Naive thymus-derived CD4-positive, alpha-beta T cell (primary cell): ENCODE measurements at regions not wholly inside any gene's neighbourhood (a gene's known extent, or its start where the extent isn't known, plus 50 kb on each side); places are given as distances from the start of the nearest gene placed in this dataset.

Source experiments
- ATAC-seq: fragments of 150-1000 bp; cut with Tn5 transposase; 2 replicates; pipeline ENCODE4 v1.10.0; 2021; ENCODE audit warnings: mild to moderate bottlenecking, moderate library complexity
- CTCF ChIA-PET: fragments of 350-600 bp; sonication (Branson Sonifier 250); formaldehyde crosslinking; loops from one replicate; lab custom pipeline; 2021; ENCODE audit warnings: antibody characterized with exemption; lab: Charles Lee
- POLR2A ChIA-PET: fragments of 350-600 bp; sonication (Branson Sonifier 250); formaldehyde crosslinking; loops from one replicate; lab custom pipeline; 2021; ENCODE audit warnings: antibody characterized with exemption, inconsistent platforms; lab: Charles Lee
- DNase-seq, 9 donors: peaks; one replicate each; pipeline versions ENCODE4 v3.0.0 to v3.0.0-alpha.2; 2020 to 2022; ENCODE audit warnings: mixed read lengths in 1 of 9
- H3K27ac ChIP-seq: one replicate; pipeline ENCODE4 v1.7.0; 2013; ENCODE audit warnings: mild to moderate bottlenecking, low read depth, low read length, moderate library complexity
- H3K27me3 ChIP-seq, 2 donors: one replicate each; pipeline ENCODE4 v1.7.0; 2013; ENCODE audit warnings: low read length in 2 of 2, mild to moderate bottlenecking in 2 of 2, moderate library complexity in 2 of 2; ENCODE audit not compliant: control insufficient read depth in 2 of 2, insufficient read depth in 2 of 2
- H3K36me3 ChIP-seq, 3 experiments: 1 replicate in 2 of 3; 2 replicates in 1 of 3; pipeline ENCODE4 v1.7.0; 2013; ENCODE audit warnings: low read length in 3 of 3, mild to moderate bottlenecking in 3 of 3, moderate library complexity in 1 of 3; ENCODE audit not compliant: insufficient read depth in 3 of 3, control insufficient read depth in 2 of 3
- H3K4me1 ChIP-seq, 2 donors: one replicate each; pipeline ENCODE4 v1.7.0; 2013; ENCODE audit warnings: low read length in 2 of 2, mild to moderate bottlenecking in 2 of 2, moderate library complexity in 1 of 2; ENCODE audit not compliant: control insufficient read depth in 2 of 2, insufficient read depth in 2 of 2
- H3K4me3 ChIP-seq: 2 replicates; pipeline ENCODE4 v1.7.0; 2013; ENCODE audit warnings: mild to moderate bottlenecking, low read length
- H3K9me3 ChIP-seq, 3 experiments: 1 replicate in 2 of 3; 2 replicates in 1 of 3; pipeline ENCODE4 v1.7.0; 2013; ENCODE audit warnings: low read length in 3 of 3; ENCODE audit not compliant: control insufficient read depth in 2 of 3
- H3K27ac Mint-ChIP-seq, 9 donors: one replicate each; pipeline ENCODE4 v1.8.0; 2020 to 2022; ENCODE audit warnings: mixed read lengths in 9 of 9, mild to moderate bottlenecking in 8 of 9, moderate library complexity in 5 of 9, inconsistent platforms in 2 of 9
- H3K27me3 Mint-ChIP-seq, 5 donors: one replicate each; pipeline ENCODE4 v1.8.0; 2021 to 2022; ENCODE audit warnings: mixed read lengths in 5 of 5, mild to moderate bottlenecking in 1 of 5
- H3K36me3 Mint-ChIP-seq, 5 donors: one replicate each; pipeline ENCODE4 v1.8.0; 2020 to 2022; ENCODE audit warnings: mixed read lengths in 5 of 5, mild to moderate bottlenecking in 3 of 5, inconsistent platforms in 1 of 5
- H3K4me1 Mint-ChIP-seq, 7 donors: one replicate each; pipeline ENCODE4 v1.8.0; 2020 to 2022; ENCODE audit warnings: mixed read lengths in 7 of 7, mild to moderate bottlenecking in 3 of 7, inconsistent platforms in 1 of 7
- H3K4me3 Mint-ChIP-seq, 10 donors: one replicate each; pipeline ENCODE4 v1.8.0; 2020 to 2022; ENCODE audit warnings: mild to moderate bottlenecking in 10 of 10, mixed read lengths in 10 of 10, moderate library complexity in 6 of 10, inconsistent platforms in 2 of 10
- H3K9me3 Mint-ChIP-seq, 11 donors: one replicate each; pipeline ENCODE4 v1.8.0; 2020 to 2022; ENCODE audit warnings: mixed read lengths in 11 of 11, mild to moderate bottlenecking in 4 of 11, inconsistent platforms in 1 of 11, moderate library complexity in 1 of 11
- intact Hi-C, 2 donors: fragments of 100-400 bp; cut with micrococcal nuclease; formaldehyde crosslinking; loops; one replicate each; pipeline ENCODE4 v1.15.1; 2023

- Mint-ChIP-seq H3K9me3 (no peaks in the 10 kb centered on the region), H3K36me3 (peaks cover 0 to 2% (median 0%) of the 10 kb centered on the region in 5 donors), H3K27ac (no peak overlapping the region), H3K4me1 (peaks cover 0 to 13% (median 2%) of the 10 kb centered on the region in 7 donors), H3K27me3 (peaks cover 0 to 4% (median 0%) of the 10 kb centered on the region in 5 donors), H3K4me3 (no peak overlapping the region)
- POLR2A ChIA-PET, result no interaction called here
- no peak overlapping the region for H3K4me3 ChIP-seq
- ATAC-seq, result no peak
- H3K27ac ChIP-seq, result no peak overlapping the region
- peaks cover 5% of the 10 kb centered on the region in 2 donors for H3K27me3 ChIP-seq
- CTCF ChIA-PET, result interaction anchor here (0.7 kb wide), 1 partner anchor 623 kb away, joined by 3 read pairs; no protein-coding TSS in a partner anchor
- no peaks in the 10 kb centered on the region for H3K36me3 ChIP-seq
- H3K4me1 ChIP-seq, result no peaks in the 10 kb centered on the region
- H3K9me3 ChIP-seq, result no peaks in the 10 kb centered on the region
- intact Hi-C loops, result no loop called here
- no peak for DNase-seq
Measured at GRCh38 chr7:93048136-93048930, 69.4 kb downstream of the SAMD9 start.

DNA sequence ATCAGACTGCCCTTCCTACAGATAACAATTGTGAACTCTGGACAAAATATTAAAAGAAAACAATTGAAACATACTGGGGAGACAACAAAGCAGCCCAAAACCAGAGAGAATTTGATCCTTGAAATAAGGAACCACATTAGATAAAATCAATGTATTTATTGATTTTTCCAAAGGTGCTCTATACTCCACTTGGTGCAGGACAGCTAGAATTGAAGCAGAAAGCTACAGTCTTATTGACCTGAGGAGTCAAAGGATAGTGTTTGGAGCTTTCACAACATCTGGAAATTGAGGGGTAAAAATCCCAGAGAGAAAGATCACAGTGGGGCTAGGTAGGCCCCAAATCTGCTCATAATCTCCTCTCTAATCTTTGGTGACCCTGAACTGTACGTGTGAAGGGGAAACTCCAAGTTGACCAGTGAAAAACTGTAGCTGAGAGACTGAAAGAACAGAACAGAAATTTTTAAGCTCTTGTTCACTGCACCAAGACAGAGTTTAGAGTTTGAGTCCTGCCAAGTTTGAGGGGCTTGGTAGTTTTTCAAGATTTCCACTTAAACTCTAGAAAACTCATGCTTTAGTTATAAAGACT lies 70.2 kb downstream of the SAMD9 start:
- Mint-ChIP-seq H3K4me3 (no peak overlapping the region), H3K36me3 (peaks cover 0 to 2% (median 0%) of the 10 kb centered on the region in 5 donors), H3K4me1 (peaks cover 0 to 11% (median 0%) of the 10 kb centered on the region in 7 donors), H3K9me3 (no peaks in the 10 kb centered on the region), H3K27me3 (peaks cover 0 to 3% (median 0%) of the 10 kb centered on the region in 5 donors), H3K27ac (no peak overlapping the region)
- ChIA-PET POLR2A (no interaction called here), CTCF (interaction anchor here (0.7 kb wide), 1 partner anchor 622 kb away, joined by 3 read pairs; no protein-coding TSS in a partner anchor)
- ATAC-seq, result no peak
- Histone ChIP-seq H3K9me3 (no peaks in the 10 kb centered on the region), H3K36me3 (no peaks in the 10 kb centered on the region), H3K27ac (no peak overlapping the region), H3K27me3 (peaks cover 5% of the 10 kb centered on the region in 2 donors), H3K4me3 (no peak overlapping the region), H3K4me1 (no peaks in the 10 kb centered on the region)
- DNase-seq, result no peak
- intact Hi-C loops, result no loop called here

- ATAC-seq, result no peak
- Mint-ChIP-seq H3K9me3 (no peaks in the 10 kb centered on the region), H3K36me3 (peaks cover 0 to 2% (median 0%) of the 10 kb centered on the region in 5 donors), H3K4me3 (no peak overlapping the region), H3K27ac (no peak overlapping the region), H3K27me3 (peaks cover 0 to 3% (median 0%) of the 10 kb centered on the region in 5 donors), H3K4me1 (peaks cover 0 to 13% (median 0%) of the 10 kb centered on the region in 7 donors)
- intact Hi-C loops, result no loop called here
- Histone ChIP-seq H3K36me3 (no peaks in the 10 kb centered on the region), H3K27ac (no peak overlapping the region), H3K9me3 (no peaks in the 10 kb centered on the region), H3K4me1 (no peaks in the 10 kb centered on the region), H3K4me3 (no peak overlapping the region), H3K27me3 (peaks cover 5% of the 10 kb centered on the region in 2 donors)
- CTCF ChIA-PET, result no interaction called here
- DNase-seq, result no peak
- POLR2A ChIA-PET, result no interaction called here
Measured at GRCh38 chr7:93046641-93047040, 71.1 kb downstream of the SAMD9 start.

- H3K4me1 ChIP-seq, result no peaks in the 10 kb centered on the region
- Mint-ChIP-seq H3K27me3 (peaks cover 0 to 3% (median 0%) of the 10 kb centered on the region in 5 donors), H3K9me3 (no peaks in the 10 kb centered on the region), H3K4me3 (peak overlapping the region in 1 of 10 donors; percentile 8), H3K36me3 (peaks cover 0 to 2% (median 0%) of the 10 kb centered on the region in 5 donors), H3K4me1 (peaks cover 0 to 21% (median 0%) of the 10 kb centered on the region in 7 donors), H3K27ac (no peak overlapping the region)
- H3K27me3 ChIP-seq, result peaks cover 5% of the 10 kb centered on the region in 2 donors
- no peaks in the 10 kb centered on the region for H3K9me3 ChIP-seq
- intact Hi-C loops, result no loop called here
- no peaks in the 10 kb centered on the region for H3K36me3 ChIP-seq
- H3K27ac ChIP-seq, result no peak overlapping the region
- ChIA-PET POLR2A (no interaction called here), CTCF (interaction anchor here (0.5 to 0.7 kb wide), 2 partner anchors 621 to 624 kb away, joined by 3 read pairs; no protein-coding TSS in a partner anchor)
- H3K4me3 ChIP-seq, result no peak overlapping the region
- ATAC-seq (no peak), DNase-seq (no peak)
Measured at GRCh38 chr7:93044147-93044810, 73.5 kb downstream of the SAMD9 start.

DNA sequence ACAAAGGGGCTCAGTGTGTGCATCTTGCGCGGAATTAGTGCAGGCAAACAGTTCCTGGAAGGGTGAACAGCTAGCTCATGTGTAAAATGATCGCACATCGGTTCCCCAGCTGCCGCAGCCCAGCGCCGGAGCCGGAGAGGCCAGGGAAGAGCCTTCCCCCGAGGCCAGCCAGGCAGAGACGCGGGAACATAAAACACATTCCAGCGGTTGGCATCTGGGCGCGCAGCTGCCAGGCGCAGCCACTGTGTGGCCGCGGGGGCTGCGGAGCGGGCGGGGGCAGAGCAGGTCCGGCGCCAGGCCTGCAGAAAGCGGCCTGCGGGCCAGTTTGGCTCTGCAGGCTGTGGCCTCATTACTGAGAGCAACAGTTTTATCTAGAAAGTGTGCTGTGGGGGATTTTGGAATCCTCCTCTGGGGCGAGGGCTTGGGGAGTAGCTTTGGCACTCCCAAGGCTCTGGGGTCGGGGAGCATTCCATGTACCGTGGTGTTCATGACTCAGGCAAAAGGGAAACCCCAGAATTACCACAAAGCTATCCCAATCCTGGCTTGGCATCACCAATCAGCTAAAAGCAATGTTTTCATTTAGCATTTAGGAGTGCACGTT lies 74.3 kb downstream of the SAMD9 start:
- ATAC-seq (no peak), DNase-seq (no peak)
- POLR2A ChIA-PET, result no interaction called here
- Histone ChIP-seq H3K27me3 (peaks cover 5% of the 10 kb centered on the region in 2 donors), H3K4me3 (no peak overlapping the region), H3K4me1 (no peaks in the 10 kb centered on the region), H3K9me3 (no peaks in the 10 kb centered on the region), H3K36me3 (no peaks in the 10 kb centered on the region), H3K27ac (no peak overlapping the region)
- Mint-ChIP-seq H3K9me3 (no peaks in the 10 kb centered on the region), H3K27ac (no peak overlapping the region), H3K4me3 (peak overlapping the region in 1 of 10 donors; percentile 8), H3K4me1 (peaks cover 0 to 23% (median 0%) of the 10 kb centered on the region in 7 donors), H3K27me3 (peaks cover 0 to under 1% (median 0%) of the 10 kb centered on the region in 5 donors), H3K36me3 (peaks cover 0 to 3% (median 0%) of the 10 kb centered on the region in 5 donors)
- CTCF ChIA-PET, result no interaction called here
- intact Hi-C loops, result no loop called here

DNA sequence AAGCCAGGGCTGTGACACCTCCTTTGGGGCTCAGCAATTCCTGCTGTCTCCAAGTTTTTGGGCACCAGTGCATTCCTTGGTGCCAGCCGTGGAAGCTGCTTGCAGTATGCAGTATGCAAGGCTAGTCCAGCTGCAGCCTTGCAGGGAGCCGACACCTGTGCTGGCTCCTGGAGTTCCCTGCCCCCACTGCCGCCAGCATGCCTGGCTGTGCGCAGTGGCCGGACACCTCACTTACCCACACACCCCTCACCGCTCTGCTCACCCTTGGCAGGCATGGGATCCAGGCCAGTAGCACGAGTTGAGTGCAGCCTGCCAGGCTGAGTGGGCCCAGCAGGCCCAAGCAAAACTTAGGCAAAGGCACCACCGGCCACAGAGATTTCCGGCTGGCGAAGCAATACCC lies 77.4 kb downstream of the SAMD9 start:
- ATAC-seq (no peak), DNase-seq (no peak)
- intact Hi-C loops, result no loop called here
- ChIA-PET POLR2A (no interaction called here), CTCF (interaction anchor here (0.5 kb wide), 1 partner anchor 11 kb away, joined by 4 read pairs; no protein-coding TSS in a partner anchor)
- no peak overlapping the region for H3K27ac ChIP-seq
- peaks cover 0 to 2% (median 0%) of the 10 kb centered on the region in 11 donors for H3K9me3 Mint-ChIP-seq
- H3K36me3 ChIP-seq, result no peaks in the 10 kb centered on the region
- H3K4me3 ChIP-seq, result no peak overlapping the region
- H3K27ac Mint-ChIP-seq, result no peak overlapping the region
- H3K36me3 Mint-ChIP-seq, result peaks cover 0 to 12% (median 0%) of the 10 kb centered on the region in 5 donors
- H3K27me3 ChIP-seq, result peaks cover 3 to 5% of the 10 kb centered on the region in 2 donors
- no peaks in the 10 kb centered on the region for H3K9me3 ChIP-seq
- H3K27me3 Mint-ChIP-seq, result no peaks in the 10 kb centered on the region
- peaks cover 0 to 7% of the 10 kb centered on the region in 2 donors for H3K4me1 ChIP-seq
- H3K4me3 Mint-ChIP-seq, result no peak overlapping the region
- H3K4me1 Mint-ChIP-seq, result peaks cover 0 to 38% (median 13%) of the 10 kb centered on the region in 7 donors
